OCI-M2 (cell line): ENCODE measurements at regions not wholly inside any gene's neighbourhood (a gene's known extent, or its start where the extent isn't known, plus 50 kb on each side); places are given as distances from the start of the nearest gene placed in this dataset.
"Not testable (repeated sequence)": the region's sequence is repeated elsewhere in the genome, so short reads cannot be mapped to it uniquely, and the experiment has no call there.

Experiments used
- DNase-seq: peaks from one replicate; lab custom pipeline; 2025; ENCODE audit not compliant: unreplicated experiment; lab: John Stamatoyannopoulos, UW

- no peak for DNase-seq
Observed at GRCh38 chr5:142542078-142542477, 143.8 kb downstream of the FGF1 start.

GRCh38 chr5:142540922-142541422, 144.9 kb downstream of the FGF1 start:
- no peak for DNase-seq

GRCh38 chr5:142539154-142539740, 146.6 kb downstream of the FGF1 start:
- no peak for DNase-seq

- no peak for DNase-seq
Observed at GRCh38 chr5:142537938-142538337, 148.0 kb downstream of the FGF1 start.

GRCh38 chr5:142532781-142533176, 153.1 kb downstream of the FGF1 start:
- no peak for DNase-seq

- no peak for DNase-seq
Observed at GRCh38 chr5:142531977-142532780, 153.7 kb downstream of the FGF1 start.

- no peak for DNase-seq
Observed at GRCh38 chr5:142530904-142531303, 155.0 kb downstream of the FGF1 start.

- no peak for DNase-seq
Observed at GRCh38 chr5:142529626-142530278, 156.1 kb downstream of the FGF1 start.

- DNase-seq, result no peak
Observed at GRCh38 chr5:142527664-142528295, 158.1 kb downstream of the FGF1 start.

- DNase-seq, result no peak
Observed at GRCh38 chr5:142527234-142527633, 158.7 kb downstream of the FGF1 start.

GRCh38 chr5:142522983-142523382, 162.9 kb downstream of the FGF1 start:
- no peak for DNase-seq

GRCh38 chr5:142521706-142522105, 164.2 kb downstream of the FGF1 start:
- DNase-seq, result no peak

GRCh38 chr5:142520885-142521284, 165.0 kb downstream of the FGF1 start:
- no peak for DNase-seq

GRCh38 chr5:142519913-142520312, 166.0 kb downstream of the FGF1 start:
- DNase-seq, result not testable (repeated sequence)

- DNase-seq, result no peak
Observed at GRCh38 chr5:142517840-142518239, 168.1 kb downstream of the FGF1 start.

GRCh38 chr5:142516732-142517131, 169.2 kb downstream of the FGF1 start:
- DNase-seq, result no peak

GRCh38 chr5:142515036-142515435, 170.9 kb downstream of the FGF1 start:
- DNase-seq, result no peak

GRCh38 chr5:142514196-142514595, 171.7 kb downstream of the FGF1 start:
- DNase-seq, result no peak

GRCh38 chr5:142512043-142513042, 173.5 kb downstream of the FGF1 start:
- DNase-seq, result no peak

- no peak for DNase-seq
Observed at GRCh38 chr5:142511358-142511757, 174.5 kb downstream of the FGF1 start.
